ENCODE measurements at regions not wholly inside any gene's neighbourhood (a gene's known extent, or its start where the extent isn't known, plus 50 kb on each side); places are given as distances from the start of the nearest gene placed in this dataset.

GRCh38 chr13:59320021-59320420 lies 843.7 kb downstream of the DIAPH3 start:
- TF ChIP-seq CTCF (conservative IDR thresholded peaks at IDR 0.05; ENCODE audit: low read depth, low read length) (no peak), EZH2 (IDR thresholded peaks at IDR 0.05; ENCODE audit: borderline replicate concordance, low read depth, low read length, poor library complexity, severe bottlenecking) (no peak)

Data from A673 (cell line).